ENCODE measurements at regions not wholly inside any gene's neighbourhood (a gene's known extent, or its start where the extent isn't known, plus 50 kb on each side); places are given as distances from the start of the nearest gene placed in this dataset.

GRCh38 chr19:30155381-30156200 lies 213.6 kb downstream of the URI1 start:
- Histone ChIP-seq H3K9me3 (no peaks in the 10 kb centered on the region), H3K27ac (no peak overlapping the region), H3K36me3 (no peaks in the 10 kb centered on the region), H3K27me3 (no peaks in the 10 kb centered on the region), H3K4me3 (replicated peaks in 1 of 3) (no peak overlapping the region), H3K4me1 (no peaks in the 10 kb centered on the region)
- WGBS, 2 donors: 79 to 80% methylated on average over 21 of the region's 21 CpGs
- DNase-seq: no peak
- intact Hi-C loops (cut with DNase I): no loop called here
- TF ChIP-seq CTCF (IDR thresholded peaks at IDR 0.05): no peak
- no peak for TF ChIP-seq POLR2A (IDR thresholded peaks at IDR 0.05)

GRCh38 chr19:30156646-30157045 lies 214.6 kb downstream of the URI1 start:
- no peaks in the 10 kb centered on the region for H3K27me3 ChIP-seq
- H3K36me3 ChIP-seq: no peaks in the 10 kb centered on the region
- intact Hi-C loops (cut with DNase I): no loop called here
- DNase-seq: no peak
- 85 to 92% methylated on average over 5 of the region's 8 CpGs for WGBS, 2 donors
- no peak overlapping the region for H3K27ac ChIP-seq
- no peaks in the 10 kb centered on the region for H3K9me3 ChIP-seq
- no peaks in the 10 kb centered on the region for H3K4me1 ChIP-seq
- no peak for TF ChIP-seq POLR2A (IDR thresholded peaks at IDR 0.05)
- no peak for TF ChIP-seq CTCF (IDR thresholded peaks at IDR 0.05)
- no peak overlapping the region for H3K4me3 ChIP-seq (replicated peaks in 1 of 3)

GRCh38 chr19:30158067-30158892 lies 213.9 kb upstream of the ZNF536 start:
- H3K27me3 ChIP-seq: no peaks in the 10 kb centered on the region
- no peaks in the 10 kb centered on the region for H3K36me3 ChIP-seq
- H3K4me3 ChIP-seq (replicated peaks in 1 of 3): no peak overlapping the region
- no peak overlapping the region for H3K27ac ChIP-seq
- no peak for DNase-seq
- TF ChIP-seq POLR2A (IDR thresholded peaks at IDR 0.05): no peak
- no peak for TF ChIP-seq CTCF (IDR thresholded peaks at IDR 0.05)
- H3K4me1 ChIP-seq: no peaks in the 10 kb centered on the region
- intact Hi-C loops (cut with DNase I): no loop called here
- H3K9me3 ChIP-seq: no peaks in the 10 kb centered on the region
- WGBS, 2 donors: 89 to 93% methylated on average over 9 to 11 of the region's 11 CpGs

GRCh38 chr19:30158893-30159245 lies 213.3 kb upstream of the ZNF536 start:
- 90 to 96% methylated on average over 1 to 2 of the region's 2 CpGs for WGBS, 2 donors
- no peak overlapping the region for H3K27ac ChIP-seq

More at GRCh38 chr19:30158893-30159245, 213.3 kb upstream of the ZNF536 start:
- H3K9me3 ChIP-seq: no peaks in the 10 kb centered on the region
- H3K4me3 ChIP-seq (replicated peaks in 1 of 3): no peak overlapping the region
- H3K36me3 ChIP-seq: no peaks in the 10 kb centered on the region
- TF ChIP-seq CTCF (IDR thresholded peaks at IDR 0.05) (no peak), POLR2A (IDR thresholded peaks at IDR 0.05) (no peak)
- intact Hi-C loops (cut with DNase I): no loop called here
- H3K27me3 ChIP-seq: no peaks in the 10 kb centered on the region
- DNase-seq: no peak
- no peaks in the 10 kb centered on the region for H3K4me1 ChIP-seq

Measured in thyroid gland (tissue), 4 donors.